ENCODE measurements at regions not wholly inside any gene's neighbourhood (a gene's known extent, or its start where the extent isn't known, plus 50 kb on each side); places are given as distances from the start of the nearest gene placed in this dataset.

DNA sequence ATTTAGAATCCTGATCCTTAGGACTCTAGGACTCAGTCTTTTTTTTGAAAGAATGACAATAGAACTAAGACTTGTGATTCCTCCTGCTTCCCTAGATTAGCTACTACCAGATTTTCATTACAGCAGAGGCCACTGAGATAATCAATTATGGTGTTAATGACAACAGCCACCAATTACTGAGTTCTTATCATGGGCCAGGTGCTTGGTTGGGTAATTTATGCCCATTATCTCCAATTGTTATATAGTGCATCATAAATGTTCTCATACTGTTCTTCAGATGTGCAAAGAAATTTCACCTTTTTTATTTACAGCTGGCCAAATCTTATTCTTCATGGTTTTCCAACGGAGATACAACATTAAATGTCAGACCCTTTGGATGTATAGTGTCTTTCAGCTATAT, 162.9 kb upstream of the CMC1 start:
- Histone ChIP-seq H3K9ac (replicated peaks; ENCODE audit: extremely low read depth, insufficient read depth, low read length) (no peak overlapping the region), H3K4me1 (ENCODE audit: control insufficient read depth, extremely low read depth, insufficient read depth, low read length) (no peaks in the 10 kb centered on the region), H3K4me3 (replicated peaks in 1 of 3; ENCODE audit: insufficient read depth in 1 of 3, low read depth in 1 of 3, low read length in 3 of 3) (no peak overlapping the region), H3K9me3 (replicated peaks; ENCODE audit: control insufficient read depth, insufficient read depth, low read length) (no peaks in the 10 kb centered on the region), H3K79me2 (ENCODE audit: control insufficient read depth, insufficient read depth, low read length) (no peaks in the 10 kb centered on the region), H3K36me3 (ENCODE audit: control insufficient read depth in 2 of 2, extremely low read depth in 1 of 2, insufficient read depth in 2 of 2, low read length in 2 of 2) (no peaks in the 10 kb centered on the region), H3K9me1 (replicated peaks; ENCODE audit: control insufficient read depth, extremely low read depth, insufficient read depth, low read length) (no peaks in the 10 kb centered on the region), H3K27me3 (ENCODE audit: control insufficient read depth in 2 of 2, insufficient read depth in 2 of 2, low read length in 2 of 2) (no peaks in the 10 kb centered on the region), H3K27ac (ENCODE audit: insufficient read depth, low read depth, low read length) (no peak overlapping the region), H4K20me1 (replicated peaks; ENCODE audit: control insufficient read depth, extremely low read depth, insufficient read depth, low read length) (no peaks in the 10 kb centered on the region), H2AFZ (ENCODE audit: low read depth, low read length) (no peak overlapping the region), H3K4me2 (ENCODE audit: insufficient read depth, low read length) (no peak overlapping the region)
- CTCF ChIA-PET: no interaction called here
- POLR2A ChIA-PET: no interaction called here
- intact Hi-C loops (cut with micrococcal nuclease) (no loop called here), dilution Hi-C loops (cut with MboI; ENCODE audit: extremely low pct_ligation_motif_present, low sequenced_read_pairs) (no loop called here)
- no TSS peak for BruUV-seq (replicated peaks)
- TF ChIP-seq EZH2 (IDR thresholded peaks at IDR 0.05; ENCODE audit: borderline replicate concordance, low read depth, low read length, severe bottlenecking) (no peak), MYC (IDR thresholded peaks at IDR 0.05; ENCODE audit: low read depth, low read length) (no peak), GATA2 (IDR thresholded peaks at IDR 0.05; ENCODE audit: insufficient read depth, insufficient read length, low read depth, low read length) (no peak), POLR2A (IDR thresholded peaks at IDR 0.05; ENCODE audit: low read depth, low read length) (no peak), POLR2AphosphoS5 (IDR thresholded peaks at IDR 0.05; ENCODE audit: insufficient read depth, low read depth, low read length) (no peak), FOS (IDR thresholded peaks at IDR 0.05; ENCODE audit: borderline replicate concordance, insufficient read depth, low read length) (no peak), JUN (IDR thresholded peaks at IDR 0.05; ENCODE audit: borderline replicate concordance, insufficient read depth, insufficient read length, low read depth) (no peak), MAX (IDR thresholded peaks at IDR 0.05; ENCODE audit: insufficient read depth, insufficient read length) (no peak)
- TF ChIP-seq, protein P1, sequence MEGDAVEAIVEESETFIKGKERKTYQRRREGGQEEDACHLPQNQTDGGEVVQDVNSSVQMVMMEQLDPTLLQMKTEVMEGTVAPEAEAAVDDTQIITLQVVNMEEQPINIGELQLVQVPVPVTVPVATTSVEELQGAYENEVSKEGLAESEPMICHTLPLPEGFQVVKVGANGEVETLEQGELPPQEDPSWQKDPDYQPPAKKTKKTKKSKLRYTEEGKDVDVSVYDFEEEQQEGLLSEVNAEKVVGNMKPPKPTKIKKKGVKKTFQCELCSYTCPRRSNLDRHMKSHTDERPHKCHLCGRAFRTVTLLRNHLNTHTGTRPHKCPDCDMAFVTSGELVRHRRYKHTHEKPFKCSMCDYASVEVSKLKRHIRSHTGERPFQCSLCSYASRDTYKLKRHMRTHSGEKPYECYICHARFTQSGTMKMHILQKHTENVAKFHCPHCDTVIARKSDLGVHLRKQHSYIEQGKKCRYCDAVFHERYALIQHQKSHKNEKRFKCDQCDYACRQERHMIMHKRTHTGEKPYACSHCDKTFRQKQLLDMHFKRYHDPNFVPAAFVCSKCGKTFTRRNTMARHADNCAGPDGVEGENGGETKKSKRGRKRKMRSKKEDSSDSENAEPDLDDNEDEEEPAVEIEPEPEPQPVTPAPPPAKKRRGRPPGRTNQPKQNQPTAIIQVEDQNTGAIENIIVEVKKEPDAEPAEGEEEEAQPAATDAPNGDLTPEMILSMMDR (IDR thresholded peaks at IDR 0.05; ENCODE audit: extremely low read depth in 1 of 2, insufficient read depth in 1 of 2, low read depth in 1 of 2, low read length in 2 of 2): no peak
- FAIRE-seq (no peak), DNase-seq (ENCODE audit: low read depth, low spot score) (no peak)
